SK-N-SH treated with all-trans-retinoic acid at 6 μM for 48 hours (cell line): ENCODE measurements at regions not wholly inside any gene's neighbourhood (a gene's known extent, or its start where the extent isn't known, plus 50 kb on each side); places are given as distances from the start of the nearest gene placed in this dataset.

Experiments
- ATAC-seq: fragments of 200-7000 bp; cut with Tn5 transposase; 3 replicates; pipeline ENCODE4 v1.9.1; 2020; ENCODE audit warnings: mild to moderate bottlenecking, moderate library complexity
- ARNTL ChIP-seq: fragments of 450-650 bp; formaldehyde crosslinking; IDR thresholded peaks from 2 replicates; pipeline ENCODE4 v1.5.0; 2020; ENCODE audit warnings: low read depth, mild to moderate bottlenecking, moderate library complexity, borderline replicate concordance
- BACH2 ChIP-seq: fragments of 250-450 bp; sonication (Bioruptor Pico); IDR thresholded peaks from 2 replicates; pipeline ENCODE4 v1.9.0; 2021; ENCODE audit warnings: mild to moderate bottlenecking, borderline replicate concordance
- CREB5 ChIP-seq: fragments of 250-450 bp; sonication (Bioruptor Pico); IDR thresholded peaks from 2 replicates; pipeline ENCODE4 v1.5.1; 2020; ENCODE audit warnings: low read depth, mild to moderate bottlenecking, moderate library complexity
- CSDC2 ChIP-seq: fragments of 250-450 bp; sonication (Bioruptor Pico); IDR thresholded peaks from 2 replicates; pipeline ENCODE4 v1.5.0; 2020; ENCODE audit warnings: mild to moderate bottlenecking, moderate library complexity
- CSRNP3 ChIP-seq: fragments of 250-450 bp; sonication (Bioruptor Pico); IDR thresholded peaks from 2 replicates; pipeline ENCODE4 v1.5.1; 2021; ENCODE audit warnings: mild to moderate bottlenecking, moderate library complexity
- ESRRG ChIP-seq: fragments of 250-450 bp; sonication (Bioruptor Pico); IDR thresholded peaks from 2 replicates; pipeline ENCODE4 v1.6.1; 2021; ENCODE audit warnings: mild to moderate bottlenecking
- GLIS3 ChIP-seq: fragments of 250-450 bp; sonication (Bioruptor Pico); IDR thresholded peaks from 2 replicates; pipeline ENCODE4 v1.5.0; 2020; ENCODE audit warnings: mild to moderate bottlenecking, moderate library complexity
- ISL1 ChIP-seq: fragments of 250-450 bp; sonication (Bioruptor Pico); IDR thresholded peaks from 2 replicates; pipeline ENCODE4 v2.1.2; 2022; ENCODE audit warnings: mild to moderate bottlenecking, moderate library complexity
- OSR1 ChIP-seq: fragments of 250-450 bp; sonication (Bioruptor Pico); IDR thresholded peaks from 2 replicates; pipeline ENCODE4 v1.8.0; 2022; ENCODE audit warnings: moderate library complexity, mild to moderate bottlenecking, inconsistent platforms
- PATZ1 ChIP-seq: fragments of 250-450 bp; sonication (Bioruptor Pico); IDR thresholded peaks from 2 replicates; pipeline ENCODE4 v1.8.0; 2020; ENCODE audit warnings: mild to moderate bottlenecking, moderate library complexity, borderline replicate concordance
- POU6F1 ChIP-seq: fragments of 250-450 bp; sonication (Bioruptor Pico); IDR thresholded peaks from 2 replicates; pipeline ENCODE4 v1.8.0; 2021; ENCODE audit warnings: low read depth, mild to moderate bottlenecking, moderate library complexity, borderline replicate concordance
- PPARA ChIP-seq: fragments of 250-450 bp; sonication (Bioruptor Pico); IDR thresholded peaks from 2 replicates; pipeline ENCODE4 v1.5.0; 2020; ENCODE audit warnings: mild to moderate bottlenecking, borderline replicate concordance
- RARB ChIP-seq: fragments of 250-450 bp; sonication (Bioruptor Pico); IDR thresholded peaks from 2 replicates; pipeline ENCODE4 v1.8.0; 2021; ENCODE audit warnings: mild to moderate bottlenecking, moderate library complexity
- TCF4 ChIP-seq: fragments of 250-450 bp; sonication (Bioruptor Pico); IDR thresholded peaks from 2 replicates; pipeline ENCODE4 v1.8.0; 2021; ENCODE audit warnings: mild to moderate bottlenecking, moderate library complexity, borderline replicate concordance
- TOX ChIP-seq: fragments of 250-450 bp; sonication (Bioruptor Pico); IDR thresholded peaks from 2 replicates; pipeline ENCODE4 v1.8.0; 2021; ENCODE audit warnings: mild to moderate bottlenecking, moderate library complexity, borderline replicate concordance
- TSHZ2 ChIP-seq: fragments of 250-450 bp; sonication (Bioruptor Pico); IDR thresholded peaks from 2 replicates; pipeline ENCODE4 v1.5.0; 2020; ENCODE audit warnings: mild to moderate bottlenecking, moderate library complexity
- ZC3H10 ChIP-seq: fragments of 250-450 bp; sonication (Bioruptor Pico); IDR thresholded peaks from 2 replicates; pipeline ENCODE4 v1.5.1; 2021; ENCODE audit warnings: mild to moderate bottlenecking, moderate library complexity
- ZFP3 ChIP-seq: fragments of 250-450 bp; sonication (Bioruptor Pico); IDR thresholded peaks from 2 replicates; pipeline ENCODE4 v1.5.0; 2020; ENCODE audit warnings: mild to moderate bottlenecking, moderate library complexity
- ZFP30 ChIP-seq: fragments of 450-650 bp; formaldehyde crosslinking; IDR thresholded peaks from 2 replicates; pipeline ENCODE4 v1.5.0; 2022; ENCODE audit warnings: mild to moderate bottlenecking, moderate library complexity
- ZNF565 ChIP-seq: fragments of 450-650 bp; formaldehyde crosslinking; conservative IDR thresholded peaks from 2 replicates; pipeline ENCODE4 v1.5.0; 2020; ENCODE audit warnings: low read depth, mild to moderate bottlenecking, moderate library complexity
- ZNF70 ChIP-seq: fragments of 450-650 bp; formaldehyde crosslinking; IDR thresholded peaks from 2 replicates; pipeline ENCODE4 v1.5.0; 2020; ENCODE audit warnings: mild to moderate bottlenecking, moderate library complexity
- ZNF8 ChIP-seq: fragments of 450-650 bp; formaldehyde crosslinking; IDR thresholded peaks from 2 replicates; pipeline ENCODE4 v1.5.0; 2020; ENCODE audit warnings: mild to moderate bottlenecking, moderate library complexity

GRCh38 chr13:36750046-36750445 lies 69.0 kb upstream of the RFXAP start:
- no peak for TF ChIP-seq TCF4 (CRISPR knock-in tag)
- no peak for TF ChIP-seq ZNF70 (CRISPR knock-in tag)
- no peak for TF ChIP-seq OSR1
- TF ChIP-seq TOX (CRISPR knock-in tag): no peak
- TF ChIP-seq ZNF565: no peak
- TF ChIP-seq ARNTL (CRISPR knock-in tag): no peak
- TF ChIP-seq ZFP30 (CRISPR knock-in tag): no peak
- no peak for ATAC-seq

GRCh38 chr13:36750461-36750860 lies 68.6 kb upstream of the RFXAP start:
- no peak for ATAC-seq
- TF ChIP-seq PPARA (CRISPR knock-in tag): no peak
- TF ChIP-seq CSDC2 (CRISPR knock-in tag): no peak
- no peak for TF ChIP-seq BACH2
- TF ChIP-seq GLIS3 (CRISPR knock-in tag): no peak
- no peak for TF ChIP-seq POU6F1 (CRISPR knock-in tag)
- TF ChIP-seq ZFP3 (CRISPR knock-in tag): no peak
- no peak for TF ChIP-seq ESRRG (CRISPR knock-in tag)
- no peak for TF ChIP-seq RARB (CRISPR knock-in tag)
- no peak for TF ChIP-seq TSHZ2
- TF ChIP-seq ZFP30 (CRISPR knock-in tag): no peak
- TF ChIP-seq ZC3H10: no peak
- no peak for TF ChIP-seq ZNF565
- TF ChIP-seq TCF4 (CRISPR knock-in tag): no peak
- no peak for TF ChIP-seq ZNF70 (CRISPR knock-in tag)
- TF ChIP-seq CREB5 (CRISPR knock-in tag): no peak
- no peak for TF ChIP-seq OSR1
- no peak for TF ChIP-seq CSRNP3 (CRISPR knock-in tag)
- no peak for TF ChIP-seq ISL1
- TF ChIP-seq ARNTL (CRISPR knock-in tag): no peak
- no peak for TF ChIP-seq PATZ1 (CRISPR knock-in tag)

- no peak for ATAC-seq
- TF ChIP-seq PPARA (CRISPR knock-in tag) (no peak), ZNF70 (CRISPR knock-in tag) (no peak), ZNF8 (no peak), CSRNP3 (CRISPR knock-in tag) (no peak), RARB (CRISPR knock-in tag) (no peak), TCF4 (CRISPR knock-in tag) (no peak), GLIS3 (CRISPR knock-in tag) (no peak), POU6F1 (CRISPR knock-in tag) (no peak), ZC3H10 (no peak), PATZ1 (CRISPR knock-in tag) (no peak), OSR1 (no peak), CSDC2 (CRISPR knock-in tag) (no peak)
Measured at GRCh38 chr13:36750946-36751345, 68.1 kb upstream of the RFXAP start.
